Hippocampal formation (tissue), 2 donors: ENCODE measurements at regions not wholly inside any gene's neighbourhood (a gene's known extent, or its start where the extent isn't known, plus 50 kb on each side); places are given as distances from the start of the nearest gene placed in this dataset.
A peak's percentile ranks its signal among the peaks of the same experiment; 100 is the strongest.
"Not testable (repeated sequence)": the region's sequence is repeated elsewhere in the genome, so short reads cannot be mapped to it uniquely, and the experiment has no call there.

Source experiments
- DNase-seq, 2 donors: peaks; one replicate each; lab custom pipeline; 2025; lab: John Stamatoyannopoulos, UW

GRCh38 chrX:121172703-121173102, 125.3 kb downstream of the GLUD2 start:
- no peak for DNase-seq

- DNase-seq, result no peak
These were observed 132.6 kb downstream of the GLUD2 start for GRCh38 chrX:121179972-121180371.

GRCh38 chrX:121191779-121192178, 144.4 kb downstream of the GLUD2 start:
- DNase-seq, result no peak

GRCh38 chrX:121195719-121196118, 148.3 kb downstream of the GLUD2 start:
- DNase-seq, result no peak

- DNase-seq, result not testable (repeated sequence)
These were observed 149.5 kb downstream of the GLUD2 start for GRCh38 chrX:121196872-121197444.

- DNase-seq, result no peak
These were observed 161.2 kb downstream of the GLUD2 start for GRCh38 chrX:121208563-121208962.

GRCh38 chrX:121216641-121217374, 169.4 kb downstream of the GLUD2 start:
- no peak for DNase-seq

GRCh38 chrX:121221322-121221977, 174.0 kb downstream of the GLUD2 start:
- DNase-seq, result no peak

GRCh38 chrX:121227888-121228287, 180.5 kb downstream of the GLUD2 start:
- no peak for DNase-seq

GRCh38 chrX:121231566-121232358, 184.4 kb downstream of the GLUD2 start:
- no peak for DNase-seq

- no peak for DNase-seq
These were observed 188.6 kb downstream of the GLUD2 start for GRCh38 chrX:121236040-121236439.

GRCh38 chrX:121238093-121238492, 190.7 kb downstream of the GLUD2 start:
- DNase-seq, result no peak

GRCh38 chrX:121244511-121244910, 197.1 kb downstream of the GLUD2 start:
- no peak for DNase-seq

GRCh38 chrX:121245763-121246162, 198.4 kb downstream of the GLUD2 start:
- DNase-seq, result peak; percentile 0 to 22

GRCh38 chrX:121254336-121254735, 206.9 kb downstream of the GLUD2 start:
- no peak for DNase-seq

GRCh38 chrX:121256647-121257046, 209.2 kb downstream of the GLUD2 start:
- no peak for DNase-seq

- no peak for DNase-seq
These were observed 211.1 kb downstream of the GLUD2 start for GRCh38 chrX:121258545-121258944.

GRCh38 chrX:121259170-121259569, 211.8 kb downstream of the GLUD2 start:
- DNase-seq, result no peak

GRCh38 chrX:121260596-121261240, 213.3 kb downstream of the GLUD2 start:
- DNase-seq, result no peak

- no peak for DNase-seq
These were observed 236.5 kb downstream of the GLUD2 start for GRCh38 chrX:121283921-121284320.

- DNase-seq, result no peak
These were observed 251.1 kb downstream of the GLUD2 start for GRCh38 chrX:121298499-121298898.

- no peak for DNase-seq
These were observed 253.9 kb downstream of the GLUD2 start for GRCh38 chrX:121301356-121301755.
